Hepatocyte (in vitro differentiated cells): ENCODE measurements at regions not wholly inside any gene's neighbourhood (a gene's known extent, or its start where the extent isn't known, plus 50 kb on each side); places are given as distances from the start of the nearest gene placed in this dataset.

Experiments
- EZH2 ChIP-seq: fragments of 200-600 bp; sonication (generic); IDR thresholded peaks from 2 replicates; pipeline ENCODE4 v1.6.1; 2016; ENCODE audit warnings: antibody characterized with exemption, mild to moderate bottlenecking, borderline replicate concordance
- TF ChIP-seq, protein P1 (sequence below): fragments of 200-600 bp; sonication (generic); IDR thresholded peaks from 2 replicates; pipeline ENCODE4 v1.5.1; 2016; ENCODE audit warnings: antibody characterized with exemption, mild to moderate bottlenecking; ENCODE audit not compliant: poor library complexity

DNA sequence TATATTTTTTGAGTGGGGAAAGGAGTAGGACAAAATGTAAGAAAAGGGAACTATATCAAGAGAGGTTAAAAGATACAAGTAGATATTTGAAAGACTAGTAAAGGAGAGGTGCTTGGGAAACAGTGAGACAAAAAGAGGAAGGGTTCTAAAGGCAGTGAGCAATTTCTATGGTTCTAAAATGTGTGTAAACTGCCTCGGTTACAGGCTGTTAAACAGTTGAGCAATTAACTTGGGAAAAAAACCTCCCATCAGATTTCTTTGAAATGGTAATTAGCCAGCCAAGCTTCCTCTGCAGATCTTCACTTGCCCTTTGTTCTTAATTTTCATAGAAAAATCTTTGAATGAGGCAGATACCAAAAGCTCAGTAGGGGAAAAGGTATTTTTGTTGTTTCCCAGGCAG is 238.7 kb upstream of the KCNH7 start:
- TF ChIP-seq, protein P1, sequence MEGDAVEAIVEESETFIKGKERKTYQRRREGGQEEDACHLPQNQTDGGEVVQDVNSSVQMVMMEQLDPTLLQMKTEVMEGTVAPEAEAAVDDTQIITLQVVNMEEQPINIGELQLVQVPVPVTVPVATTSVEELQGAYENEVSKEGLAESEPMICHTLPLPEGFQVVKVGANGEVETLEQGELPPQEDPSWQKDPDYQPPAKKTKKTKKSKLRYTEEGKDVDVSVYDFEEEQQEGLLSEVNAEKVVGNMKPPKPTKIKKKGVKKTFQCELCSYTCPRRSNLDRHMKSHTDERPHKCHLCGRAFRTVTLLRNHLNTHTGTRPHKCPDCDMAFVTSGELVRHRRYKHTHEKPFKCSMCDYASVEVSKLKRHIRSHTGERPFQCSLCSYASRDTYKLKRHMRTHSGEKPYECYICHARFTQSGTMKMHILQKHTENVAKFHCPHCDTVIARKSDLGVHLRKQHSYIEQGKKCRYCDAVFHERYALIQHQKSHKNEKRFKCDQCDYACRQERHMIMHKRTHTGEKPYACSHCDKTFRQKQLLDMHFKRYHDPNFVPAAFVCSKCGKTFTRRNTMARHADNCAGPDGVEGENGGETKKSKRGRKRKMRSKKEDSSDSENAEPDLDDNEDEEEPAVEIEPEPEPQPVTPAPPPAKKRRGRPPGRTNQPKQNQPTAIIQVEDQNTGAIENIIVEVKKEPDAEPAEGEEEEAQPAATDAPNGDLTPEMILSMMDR, result no peak
- no peak for TF ChIP-seq EZH2
